GM19023 (cell line): ENCODE measurements at regions not wholly inside any gene's neighbourhood (a gene's known extent, or its start where the extent isn't known, plus 50 kb on each side); places are given as distances from the start of the nearest gene placed in this dataset.

Source experiments
- ATAC-seq: cut with Tn5 transposase; IDR thresholded peaks from one replicate; pipeline ENCODE4 v1.9.1; 2021; ENCODE audit warnings: mild to moderate bottlenecking, moderate library complexity; ENCODE audit not compliant: unreplicated experiment

DNA sequence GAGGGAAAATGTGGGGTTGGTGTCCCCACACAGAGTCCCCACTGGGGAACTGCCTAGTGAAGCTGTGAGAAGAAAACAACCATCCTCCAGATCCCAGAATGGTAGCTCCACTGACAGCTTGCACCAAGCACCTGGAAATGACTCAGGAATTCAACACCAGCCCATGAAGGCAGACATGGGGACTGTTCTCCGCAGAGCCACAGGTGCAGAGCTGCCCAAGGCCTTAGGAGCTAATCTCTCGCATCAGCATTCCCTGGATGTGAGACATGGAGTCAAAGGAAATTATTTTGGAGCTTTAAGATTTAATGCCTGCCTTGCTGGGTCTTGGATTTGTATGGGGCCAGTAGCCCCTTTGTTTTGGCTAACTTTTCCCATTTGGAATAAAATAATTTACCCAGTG lies 367.9 kb downstream of the FAM133A start:
- no peak for ATAC-seq

DNA sequence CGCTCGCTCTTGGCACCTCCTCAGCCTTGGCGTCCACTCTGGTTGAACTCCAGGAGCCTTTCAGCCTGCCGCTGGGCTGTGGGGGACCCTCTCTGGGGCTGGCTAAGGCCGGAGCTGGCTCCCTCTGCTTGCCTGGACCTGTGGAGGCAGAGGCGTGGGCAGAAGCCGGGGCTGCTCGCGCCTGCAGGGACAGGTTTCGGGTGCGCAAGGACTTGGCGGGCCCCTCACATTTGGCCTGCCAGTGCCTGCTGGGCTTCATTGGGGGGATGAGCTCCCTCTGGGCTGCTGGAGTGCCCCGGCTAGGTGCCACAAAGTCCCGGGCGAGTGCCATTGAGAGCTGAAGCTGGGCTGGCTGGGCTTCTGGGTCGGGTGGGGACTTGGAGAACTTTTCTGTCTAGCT lies 371.7 kb downstream of the FAM133A start:
- ATAC-seq, result no peak

DNA sequence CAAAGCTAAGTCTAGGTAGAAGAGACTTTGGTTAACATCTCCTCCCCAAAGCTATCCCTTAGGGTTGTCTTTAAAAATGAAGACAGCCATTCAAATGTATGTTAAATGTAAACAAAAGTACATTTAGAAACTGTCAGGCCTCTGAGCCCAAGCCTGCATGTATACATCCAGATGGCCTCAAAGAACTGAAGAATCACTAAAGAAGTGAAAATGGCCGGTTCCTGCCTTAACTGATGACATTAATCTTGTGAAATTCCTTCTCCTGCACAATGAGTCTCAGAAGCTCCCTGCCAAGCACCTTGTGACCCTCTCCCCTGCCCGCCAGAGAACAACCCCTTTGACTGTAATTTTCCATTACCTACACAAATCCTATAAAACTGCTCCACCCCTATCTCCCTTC lies 377.9 kb downstream of the FAM133A start:
- no peak for ATAC-seq

DNA sequence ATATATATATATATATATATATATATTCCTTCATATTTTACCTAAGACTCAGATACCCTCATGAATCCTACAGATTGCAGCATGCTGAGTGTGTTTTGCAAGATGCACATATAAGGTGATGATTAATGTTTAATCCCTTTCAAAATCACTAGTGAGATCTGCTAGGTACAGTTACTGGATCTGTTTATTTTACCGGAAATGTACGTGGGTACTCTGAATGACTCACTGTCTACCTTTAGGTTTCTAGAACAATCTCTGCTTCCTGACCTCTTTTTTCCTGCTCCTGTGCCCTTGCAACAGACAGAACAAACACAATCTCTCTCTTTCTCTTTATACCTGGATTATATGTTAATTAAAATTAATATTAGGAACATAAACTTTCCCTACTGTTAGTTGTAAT lies 379.6 kb downstream of the FAM133A start:
- no peak for ATAC-seq

DNA sequence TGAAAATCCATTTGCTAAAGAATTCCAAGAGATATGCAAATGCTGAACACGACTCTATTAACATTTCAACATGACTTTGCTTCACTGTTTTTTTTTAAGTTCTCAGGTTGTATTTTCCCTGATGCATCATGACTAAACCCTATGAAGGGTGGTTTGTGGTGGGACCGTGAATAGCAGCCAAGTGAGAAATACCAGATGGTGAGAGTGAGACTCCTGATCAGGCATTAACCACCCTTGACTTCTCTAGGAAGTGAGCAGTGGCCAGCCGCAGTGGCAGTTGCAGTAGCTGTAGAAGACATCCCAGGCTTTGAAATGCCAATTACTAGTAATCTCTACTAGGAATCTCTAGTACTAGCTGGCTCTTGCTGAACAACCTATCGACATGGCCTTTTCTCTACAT lies 383.4 kb downstream of the FAM133A start:
- no peak for ATAC-seq

DNA sequence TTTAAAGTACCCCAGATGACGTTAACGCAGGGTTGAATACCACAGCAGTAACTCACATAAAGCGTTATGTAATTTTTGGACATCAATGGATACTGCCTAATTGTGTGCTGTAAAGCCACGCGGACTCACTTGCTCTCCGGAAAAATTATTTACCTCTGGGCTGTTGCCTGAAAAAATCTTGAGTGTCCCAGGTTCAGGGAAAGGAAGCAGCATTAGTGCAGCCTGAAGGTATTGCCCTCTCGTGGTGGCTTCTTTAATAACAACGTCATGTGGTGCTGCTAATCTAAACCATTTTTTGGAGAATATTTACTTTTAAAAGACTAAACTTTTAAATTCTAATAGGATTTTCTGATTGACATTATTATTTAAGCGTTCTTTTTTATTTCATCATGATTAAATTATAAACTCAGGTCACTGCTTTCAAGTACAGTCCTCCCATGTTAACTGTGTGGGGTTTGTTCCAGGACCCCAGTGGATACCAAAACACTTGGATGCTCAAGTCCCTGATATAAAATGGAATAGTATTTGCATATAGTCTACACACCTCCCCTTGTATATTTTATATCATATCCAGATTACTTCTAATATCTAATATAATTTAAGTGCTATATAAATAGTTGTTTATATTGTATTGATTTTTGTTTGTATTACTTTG lies 384.8 kb downstream of the FAM133A start:
- ATAC-seq, result no peak

DNA sequence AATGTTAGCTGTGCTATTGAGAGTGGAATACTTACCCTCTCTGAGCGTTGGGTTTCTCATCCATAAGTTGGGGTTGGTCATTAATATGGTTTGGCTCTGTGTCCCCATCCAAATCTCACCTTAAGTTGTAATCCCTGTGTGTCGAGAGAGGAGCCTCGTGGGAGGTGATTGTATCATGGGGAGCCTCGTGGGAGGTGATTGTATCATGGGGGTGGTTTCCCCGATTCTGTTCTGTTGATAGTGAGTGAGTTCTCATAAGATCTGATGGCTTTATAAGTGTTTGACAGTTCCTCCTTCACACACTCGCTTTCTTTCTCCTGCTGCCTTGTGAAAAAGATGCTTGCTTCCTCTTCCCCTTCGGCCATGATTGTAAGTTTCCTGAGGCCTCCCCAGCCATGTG lies 391.1 kb downstream of the FAM133A start:
- ATAC-seq, result no peak

DNA sequence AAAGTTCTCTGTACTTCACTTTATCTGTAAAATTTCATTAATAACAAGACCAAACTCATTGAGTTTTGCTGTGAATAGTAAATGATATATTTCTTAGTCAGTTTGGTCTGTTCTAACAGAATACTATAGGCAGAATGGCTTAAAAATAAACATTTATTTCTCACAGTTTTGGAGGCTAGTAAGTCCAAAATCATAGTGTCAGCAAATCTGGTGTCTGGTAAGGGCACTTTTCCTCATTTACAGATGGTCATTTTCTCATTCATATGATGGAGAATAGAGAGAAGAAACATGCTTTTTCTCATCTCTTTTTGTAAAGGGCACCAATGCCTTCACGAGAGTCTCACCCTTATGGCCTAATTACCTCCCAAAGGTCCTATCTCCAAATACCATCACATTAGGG lies 415.1 kb downstream of the FAM133A start:
- ATAC-seq, result no peak

DNA sequence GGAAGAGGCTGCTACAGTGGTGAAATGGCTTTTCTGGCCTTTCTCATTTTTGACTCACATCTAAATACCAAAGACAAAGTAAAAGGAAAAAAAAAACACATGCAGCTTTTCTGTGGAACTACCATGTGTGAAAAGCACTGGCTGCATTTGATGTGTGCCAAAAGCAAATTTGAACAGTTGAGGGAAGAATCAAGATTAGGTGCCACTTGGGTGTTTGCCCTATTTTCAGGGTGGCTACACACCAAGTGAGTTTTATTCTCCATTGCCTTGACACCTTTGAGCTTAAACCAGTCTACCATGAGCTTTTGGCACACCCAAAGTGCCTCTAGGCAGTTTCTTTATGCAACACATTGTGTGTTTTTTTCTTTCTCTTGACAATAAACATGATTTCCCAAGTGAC lies 423.9 kb downstream of the FAM133A start:
- ATAC-seq, result no peak

DNA sequence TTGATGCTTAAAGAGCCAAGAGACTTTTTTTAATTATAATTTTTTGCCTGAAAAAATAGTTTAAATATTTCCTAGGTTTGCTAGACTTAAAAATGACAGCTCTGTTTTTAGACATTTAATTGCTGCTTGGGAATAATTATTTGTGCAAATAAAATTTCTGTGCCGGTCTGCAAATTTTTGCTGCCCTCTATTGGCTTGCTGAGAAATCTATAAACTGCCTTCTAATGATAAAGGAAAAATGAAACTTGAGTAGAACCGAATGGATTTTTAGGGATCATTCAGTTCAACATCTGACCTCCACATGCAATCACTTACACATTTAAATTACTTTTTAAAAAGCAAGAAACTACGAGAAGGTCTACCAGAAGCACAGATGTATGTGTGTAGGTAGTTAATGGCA lies 434.0 kb downstream of the FAM133A start:
- no peak for ATAC-seq

DNA sequence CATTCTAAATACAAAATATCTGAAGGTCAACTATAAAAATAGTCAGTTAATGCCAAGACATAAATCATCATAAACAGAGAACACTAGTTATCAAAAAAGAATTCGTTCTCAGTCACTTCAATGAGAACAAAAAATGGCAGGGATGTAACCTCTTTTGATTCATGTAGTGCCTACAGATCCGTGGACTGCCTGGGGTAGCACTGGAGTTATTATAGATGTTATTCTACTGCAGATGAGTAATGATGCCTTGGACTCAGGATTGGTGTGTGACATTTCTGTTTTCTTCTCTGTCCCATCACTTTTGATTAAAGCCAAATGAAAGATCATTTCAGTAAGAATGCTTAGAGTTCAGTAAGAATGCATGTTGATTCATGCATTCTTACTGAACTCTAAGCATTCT lies 440.4 kb downstream of the FAM133A start:
- no peak for ATAC-seq

DNA sequence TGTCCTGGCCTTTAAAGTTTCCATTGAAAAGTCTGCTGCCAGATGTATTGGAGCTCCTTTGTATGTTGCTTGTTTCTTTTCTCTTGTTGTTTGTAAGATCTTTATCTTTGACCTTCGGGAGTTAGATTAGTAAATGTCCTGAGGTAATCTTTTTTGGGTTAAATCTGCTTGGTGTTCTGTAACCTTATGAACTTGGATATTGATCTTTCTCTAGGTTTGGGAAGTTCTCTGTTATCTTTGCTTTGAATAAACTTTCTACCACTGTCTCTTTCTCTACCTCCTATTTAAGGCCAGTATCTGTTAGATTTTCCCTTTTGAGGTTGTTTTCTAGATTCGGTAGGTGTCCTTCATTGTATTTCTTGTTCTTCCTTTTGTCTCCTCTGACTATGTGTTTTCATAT lies 447.8 kb downstream of the FAM133A start:
- no peak for ATAC-seq

DNA sequence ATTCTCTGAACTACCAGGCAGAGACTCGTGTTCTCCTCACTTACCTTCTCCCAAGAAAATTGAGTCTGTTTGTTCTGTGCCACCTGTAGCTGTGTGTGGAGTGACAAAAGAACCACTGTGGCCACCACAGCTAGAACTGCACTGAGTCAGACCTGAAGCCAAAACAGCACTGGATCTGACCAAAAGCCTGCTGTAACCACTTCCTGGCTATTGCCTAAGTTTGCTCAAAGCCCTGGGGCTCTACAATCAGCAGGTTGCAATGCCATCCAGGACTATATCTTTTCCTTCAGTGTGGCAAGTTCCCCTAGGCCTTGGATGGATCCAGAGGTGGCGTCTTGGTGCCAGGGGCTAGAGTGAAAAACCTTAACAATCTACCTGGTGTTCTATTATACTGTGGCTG lies 449.1 kb downstream of the FAM133A start:
- ATAC-seq, result no peak

DNA sequence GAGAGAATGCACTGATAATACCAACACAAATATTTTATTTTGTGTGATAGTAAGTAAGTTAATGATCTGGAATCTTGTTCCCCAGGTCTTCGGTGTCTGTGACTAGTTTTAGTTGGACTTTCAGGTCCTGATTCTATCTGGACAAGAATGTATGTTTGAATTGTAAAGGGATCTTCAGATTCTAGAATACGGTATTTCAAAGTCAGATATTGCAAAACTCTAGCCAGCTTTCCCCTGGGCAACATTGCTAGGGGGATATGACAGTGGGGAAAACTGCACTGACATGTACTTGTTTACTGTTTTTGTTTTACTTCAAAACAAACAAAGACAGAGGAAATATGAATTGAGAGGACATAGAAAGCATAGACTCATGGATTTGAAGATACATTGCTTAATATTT lies 489.0 kb downstream of the FAM133A start:
- no peak for ATAC-seq

DNA sequence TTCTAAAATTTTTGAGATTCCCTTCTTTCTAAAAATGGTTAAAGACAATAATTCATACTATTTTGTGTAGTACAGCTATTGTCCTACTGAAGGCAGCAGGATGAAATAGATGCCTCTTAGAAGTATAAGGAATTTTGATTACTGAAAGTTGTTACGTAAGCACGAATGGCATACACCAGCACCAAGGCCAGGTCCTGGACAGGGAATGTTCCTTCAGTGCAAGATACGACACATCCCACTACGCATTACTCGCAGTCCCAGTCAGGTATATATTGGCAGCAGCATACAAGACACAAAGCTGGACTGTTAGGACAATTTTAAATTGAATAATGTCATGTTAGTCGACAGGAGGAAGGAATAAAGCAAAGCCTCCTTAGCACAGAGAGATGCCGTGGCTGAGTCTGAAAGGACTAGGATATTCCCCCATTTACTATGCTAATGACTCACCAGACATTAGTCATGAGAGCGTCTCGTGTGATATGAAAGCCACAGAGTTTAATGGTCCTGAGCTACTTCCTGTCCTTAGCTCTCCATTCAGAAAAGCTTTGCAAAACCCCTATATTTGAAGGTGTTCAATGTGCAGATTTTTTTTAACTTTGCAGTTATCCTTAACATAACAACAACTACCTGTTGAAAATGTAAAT lies 504.3 kb downstream of the FAM133A start:
- no peak for ATAC-seq

DNA sequence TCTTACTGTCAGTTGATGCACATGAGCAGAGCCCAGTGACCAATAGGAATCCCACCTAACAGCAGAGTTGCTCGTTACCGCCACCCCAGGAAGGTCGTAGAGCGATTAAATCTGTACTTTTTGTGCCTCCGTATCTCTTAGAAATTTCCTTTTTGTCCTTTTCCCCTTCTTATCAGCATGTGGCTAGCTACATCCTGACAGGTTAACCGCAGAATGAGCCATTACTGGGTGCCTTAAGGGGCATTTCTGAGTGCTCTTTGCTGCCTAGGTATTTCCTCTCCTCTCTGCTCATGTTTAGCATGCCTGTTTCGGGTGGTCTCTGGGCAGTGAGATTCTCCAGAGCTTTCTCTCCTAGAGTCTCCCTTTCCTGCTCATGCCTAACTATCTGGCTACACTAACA lies 530.5 kb downstream of the FAM133A start:
- ATAC-seq, result no peak

DNA sequence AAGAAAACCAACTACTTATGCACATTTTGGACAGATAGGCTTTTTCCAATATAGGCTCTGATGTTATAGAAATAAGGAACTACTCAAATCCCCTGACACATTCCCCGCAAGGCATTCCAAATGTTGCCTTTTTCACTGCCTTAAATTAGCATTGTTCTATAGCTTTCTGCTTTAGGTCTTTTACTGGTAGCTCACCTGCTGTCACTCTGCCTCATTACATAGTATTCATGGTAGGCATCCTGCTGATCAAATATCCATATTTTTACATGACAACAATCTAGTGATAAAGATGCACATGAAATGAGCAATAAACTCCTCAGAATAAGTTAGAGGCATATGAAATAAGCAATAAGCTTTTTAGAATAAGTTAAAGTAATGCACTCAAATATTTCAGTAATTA lies 542.7 kb downstream of the FAM133A start:
- no peak for ATAC-seq

DNA sequence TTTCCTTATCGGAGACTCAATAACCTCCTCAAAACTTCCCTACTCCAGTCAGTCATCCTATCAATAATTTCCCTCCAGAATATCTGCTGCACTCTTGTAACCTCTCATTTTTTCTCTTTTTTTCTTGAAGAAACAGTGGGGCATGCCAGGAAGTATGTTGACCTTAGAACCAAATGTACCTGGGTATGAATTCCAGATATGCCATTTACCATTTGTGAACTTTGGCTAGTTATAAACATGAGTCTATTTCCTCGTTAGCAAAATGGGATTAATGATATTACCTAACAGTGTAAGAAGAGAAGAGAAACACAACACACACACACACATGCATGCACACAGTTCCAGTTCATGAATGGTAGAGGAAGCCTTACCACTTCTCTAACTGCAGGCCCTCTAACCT lies 578.2 kb downstream of the FAM133A start:
- ATAC-seq, result no peak

DNA sequence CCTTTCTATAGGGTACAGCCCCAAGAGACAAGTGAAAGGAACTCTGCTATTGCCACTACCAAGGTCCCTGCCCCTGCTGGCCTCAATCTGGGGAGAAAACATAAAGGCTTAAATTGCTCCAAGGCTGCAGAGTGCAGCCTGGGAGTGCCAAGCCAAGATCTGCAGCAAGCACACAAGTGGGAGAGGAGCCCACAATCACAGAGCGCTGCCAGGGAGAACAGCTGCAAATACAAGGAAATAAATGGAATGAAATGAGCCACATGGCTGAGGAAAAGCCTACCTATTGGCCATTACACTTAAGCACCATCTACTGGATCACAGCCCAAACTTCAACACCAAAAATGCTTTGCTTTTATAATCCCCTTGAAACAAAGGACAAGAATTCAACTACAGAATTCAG lies 582.4 kb downstream of the FAM133A start:
- ATAC-seq, result no peak

DNA sequence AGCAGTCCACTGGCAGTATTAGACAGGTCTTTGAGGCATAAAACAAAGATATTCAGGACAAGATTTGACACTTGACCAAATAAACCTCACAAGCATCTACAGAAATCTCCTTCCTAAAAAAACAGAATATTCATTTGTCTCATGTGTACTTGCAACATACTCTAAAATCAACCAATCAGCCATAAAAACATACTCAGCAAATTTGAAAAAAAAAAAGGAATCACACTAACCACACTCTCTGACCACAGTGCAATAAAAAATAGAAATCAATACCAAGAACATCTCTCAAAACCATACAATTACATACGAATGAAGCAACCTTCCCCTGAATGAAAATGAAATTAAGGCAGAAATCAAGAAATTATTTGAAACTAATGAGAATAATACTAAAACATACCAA lies 591.3 kb downstream of the FAM133A start:
- ATAC-seq, result no peak

DNA sequence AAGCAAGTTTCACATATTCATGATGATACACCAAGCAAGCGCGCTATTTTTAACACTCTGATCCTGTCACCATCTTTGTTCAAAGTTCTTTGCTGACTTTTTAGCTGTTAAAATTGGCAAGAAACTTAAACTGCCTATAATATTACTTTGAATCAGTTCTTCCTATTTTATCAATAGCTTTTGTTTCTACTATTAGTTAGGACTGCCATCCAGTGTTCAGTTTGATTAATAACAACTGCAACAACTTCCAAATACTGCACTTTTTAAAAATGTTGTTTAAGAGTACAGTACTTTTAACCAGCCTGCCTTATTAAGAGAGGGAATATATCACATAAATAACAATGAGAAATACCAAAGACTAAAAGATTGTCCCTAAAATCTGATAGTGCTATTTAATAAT lies 614.3 kb downstream of the FAM133A start:
- ATAC-seq, result no peak

DNA sequence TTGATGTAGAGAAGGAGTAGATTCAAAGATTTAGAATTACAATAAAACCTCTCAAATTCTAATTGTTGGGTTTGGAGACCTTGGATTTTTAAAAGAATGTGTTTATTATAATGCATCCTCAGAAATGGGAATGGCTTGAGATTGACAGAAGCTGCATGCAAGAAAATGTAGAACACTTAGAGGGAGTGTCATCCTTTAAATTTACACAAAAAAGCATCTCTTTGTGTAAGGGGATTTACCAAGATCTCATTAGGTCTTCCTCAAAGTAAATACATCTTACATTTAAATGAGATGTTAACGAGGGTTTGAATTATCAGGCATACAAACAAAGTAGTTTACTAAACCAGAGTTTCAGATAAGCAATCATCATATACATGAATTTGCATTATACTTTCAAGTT lies 615.0 kb downstream of the FAM133A start:
- ATAC-seq, result no peak

DNA sequence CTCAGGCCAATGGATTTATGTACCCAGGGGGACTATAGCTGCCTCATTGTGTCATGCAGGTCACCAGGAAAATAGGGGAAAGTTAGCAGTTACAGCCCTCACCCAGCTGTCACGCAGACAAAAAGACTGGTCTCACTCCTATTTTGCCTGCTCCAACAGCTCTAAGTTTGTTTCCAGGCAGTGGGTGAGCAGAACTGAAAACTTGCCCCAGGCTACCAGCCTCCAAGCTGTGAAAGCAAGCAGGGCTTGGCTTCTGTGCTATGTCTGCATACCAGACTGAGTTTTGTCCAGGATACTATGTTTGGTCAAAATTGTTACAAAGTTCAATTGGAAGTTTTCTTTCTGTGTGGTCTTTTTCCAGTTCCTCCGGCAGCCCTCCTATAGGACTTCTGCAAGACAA lies 628.4 kb downstream of the FAM133A start:
- no peak for ATAC-seq
